Fibroblast of the aortic adventitia (primary cell): ENCODE measurements at regions not wholly inside any gene's neighbourhood (a gene's known extent, or its start where the extent isn't known, plus 50 kb on each side); places are given as distances from the start of the nearest gene placed in this dataset.

Source experiments
- DNase-seq: peaks from one replicate; pipeline ENCODE4 v3.0.0-alpha.2; 2010; ENCODE audit warnings: low read depth
- H3K4me3 ChIP-seq: 2 replicates; pipeline ENCODE4 v1.5.1; 2011; ENCODE audit warnings: low read depth, mild to moderate bottlenecking, control low read depth, low read length, moderate library complexity
- CTCF ChIP-seq: IDR thresholded peaks from 2 replicates; pipeline ENCODE4 v1.5.1; 2011; ENCODE audit warnings: mild to moderate bottlenecking, low read length, control low read depth, inconsistent platforms; ENCODE audit not compliant: insufficient read depth

- DNase-seq, result no peak
- no peak for TF ChIP-seq CTCF
- H3K4me3 ChIP-seq, result no peak overlapping the region
Measured at GRCh38 chr6:80442366-80442765, 335.9 kb downstream of the BCKDHB start.

GRCh38 chr6:80441131-80441530 lies 334.7 kb downstream of the BCKDHB start:
- TF ChIP-seq CTCF, result no peak
- no peak for DNase-seq
- no peak overlapping the region for H3K4me3 ChIP-seq

- no peak for TF ChIP-seq CTCF
- H3K4me3 ChIP-seq, result no peak overlapping the region
- DNase-seq, result no peak
Measured at GRCh38 chr6:80440496-80441115, 334.1 kb downstream of the BCKDHB start.

GRCh38 chr6:80439721-80440470 lies 333.4 kb downstream of the BCKDHB start:
- no peak for TF ChIP-seq CTCF
- peak; percentile 22 for DNase-seq
- no peak overlapping the region for H3K4me3 ChIP-seq

GRCh38 chr6:80438772-80439171 lies 332.3 kb downstream of the BCKDHB start:
- H3K4me3 ChIP-seq, result no peak overlapping the region
- peak; percentile 88 for DNase-seq
- TF ChIP-seq CTCF, result no peak

- H3K4me3 ChIP-seq, result no peak overlapping the region
- TF ChIP-seq CTCF, result no peak
- peak; percentile 30 for DNase-seq
Measured at GRCh38 chr6:80437801-80438200, 331.3 kb downstream of the BCKDHB start.

- H3K4me3 ChIP-seq, result no peak overlapping the region
- no peak for TF ChIP-seq CTCF
- peak; percentile 94 for DNase-seq
Measured at GRCh38 chr6:80437221-80437620, 330.8 kb downstream of the BCKDHB start.
